DOHH2 (cell line): ENCODE measurements at regions not wholly inside any gene's neighbourhood (a gene's known extent, or its start where the extent isn't known, plus 50 kb on each side); places are given as distances from the start of the nearest gene placed in this dataset.

ENCODE experiments used
- H3F3A ChIP-seq: fragments of 200-600 bp; sonication (generic), shearing (Covaris generic); 2 replicates; pipeline ENCODE4 v1.6.0; 2016; ENCODE audit warnings: antibody characterized with exemption, mild to moderate bottlenecking; ENCODE audit not compliant: control insufficient read depth, insufficient read depth
- H3K27ac ChIP-seq: fragments of 200-600 bp; sonication (generic); 2 replicates; pipeline ENCODE4 v1.5.1; 2014; ENCODE audit warnings: low read depth, mild to moderate bottlenecking, low read length, moderate library complexity
- H3K27me3 ChIP-seq: fragments of 200-600 bp; sonication (generic); 2 replicates; pipeline ENCODE4 v1.6.1; 2014; ENCODE audit warnings: mild to moderate bottlenecking, low read length, mixed read lengths; ENCODE audit not compliant: control insufficient read depth
- H3K36me3 ChIP-seq: fragments of 200-600 bp; sonication (generic); 2 replicates; pipeline ENCODE4 v1.6.1; 2014; ENCODE audit warnings: mild to moderate bottlenecking, low read length, moderate library complexity, mixed read lengths; ENCODE audit not compliant: control insufficient read depth
- H3K4me1 ChIP-seq: fragments of 200-600 bp; sonication (generic); 2 replicates; pipeline ENCODE4 v1.6.1; 2014; ENCODE audit warnings: mild to moderate bottlenecking, low read length, mixed read lengths; ENCODE audit not compliant: control insufficient read depth
- H3K4me2 ChIP-seq: fragments of 200-600 bp; sonication (generic); 2 replicates; pipeline ENCODE4 v1.6.0; 2014; ENCODE audit warnings: mild to moderate bottlenecking, low read length, moderate library complexity
- H3K4me3 ChIP-seq: fragments of 200-600 bp; sonication (generic); 2 replicates; pipeline ENCODE4 v1.5.1; 2014; ENCODE audit warnings: mild to moderate bottlenecking, low read length, mixed read lengths
- H3K79me2 ChIP-seq: fragments of 200-600 bp; sonication (generic); 2 replicates; pipeline ENCODE4 v1.6.1; 2014; ENCODE audit warnings: mild to moderate bottlenecking, low read length, mixed read lengths; ENCODE audit not compliant: control insufficient read depth
- H3K9me2 ChIP-seq: fragments of 200-600 bp; sonication (generic); replicated peaks from 2 replicates; pipeline ENCODE4 v1.6.1; 2014; ENCODE audit warnings: mild to moderate bottlenecking, low read length, mixed read lengths; ENCODE audit not compliant: control insufficient read depth
- H3K9me3 ChIP-seq: fragments of 200-600 bp; sonication (generic); 2 replicates; pipeline ENCODE4 v1.6.1; 2014; ENCODE audit warnings: antibody characterized with exemption, low read length, mixed read lengths; ENCODE audit not compliant: control insufficient read depth, insufficient read depth
- H4K20me1 ChIP-seq: fragments of 200-600 bp; sonication (generic); 2 replicates; pipeline ENCODE4 v1.6.0; 2014; ENCODE audit warnings: low read depth, mild to moderate bottlenecking, antibody characterized with exemption, low read length, moderate library complexity; ENCODE audit not compliant: control insufficient read depth, insufficient read depth
- EZH2phosphoT487 ChIP-seq: fragments of 200-600 bp; sonication (generic); IDR thresholded peaks from 2 replicates; pipeline ENCODE4 v1.6.1; 2017; ENCODE audit warnings: borderline replicate concordance, mild to moderate bottlenecking, antibody characterized with exemption, low read length, moderate library complexity, mixed read lengths
- TF ChIP-seq, protein P1 (sequence below): fragments of 200-600 bp; sonication (generic); IDR thresholded peaks from one replicate; pipeline ENCODE4 v1.5.1; 2014; ENCODE audit warnings: antibody characterized with exemption, mild to moderate bottlenecking, low read depth, low read length; ENCODE audit not compliant: poor library complexity, severe bottlenecking

DNA sequence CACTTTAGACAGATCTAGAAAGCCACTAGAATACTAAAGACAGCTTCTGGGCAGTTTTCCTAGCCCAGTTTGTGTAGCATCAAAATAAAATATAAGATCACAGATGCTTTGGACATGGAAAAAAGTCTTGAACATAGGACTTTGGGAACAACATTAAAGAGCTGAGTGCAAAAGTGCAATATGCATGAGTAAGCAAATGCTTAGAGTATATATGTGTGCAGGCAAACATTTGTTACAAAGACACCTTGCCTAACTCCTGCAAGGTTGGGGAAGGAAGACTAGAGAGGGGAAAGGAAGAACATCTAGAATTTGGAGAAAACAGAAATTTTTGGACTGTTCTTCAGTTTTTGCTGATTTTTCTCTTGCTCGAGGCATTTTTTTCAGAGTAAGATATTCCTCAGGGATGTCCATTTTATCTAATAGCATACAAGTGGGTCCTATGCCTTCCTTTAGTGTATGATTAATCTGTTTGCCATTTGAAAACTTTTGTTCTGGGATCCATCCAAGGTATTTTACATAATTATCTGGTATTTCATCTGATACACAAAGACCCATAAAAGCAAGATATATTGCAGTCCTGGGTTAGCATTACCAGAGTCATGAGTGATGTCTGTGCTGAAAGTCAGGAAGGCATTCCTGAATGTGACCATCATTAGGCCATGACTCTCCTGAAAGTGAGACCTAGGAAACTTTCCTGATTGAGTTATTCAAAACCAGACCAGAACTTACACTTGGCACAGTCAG, 142.0 kb upstream of the RGMB start:
- Histone ChIP-seq H3K27ac (no peak overlapping the region), H3K36me3 (no peaks in the 10 kb centered on the region), H3K79me2 (no peaks in the 10 kb centered on the region), H3K9me2 (no peaks in the 10 kb centered on the region), H3K27me3 (0 out of 2 replicates have a peak, but pooled peaks cover 2% of the 10 kb centered on the region), H3F3A (no peaks in the 10 kb centered on the region), H3K9me3 (no peaks in the 10 kb centered on the region), H3K4me1 (no peaks in the 10 kb centered on the region), H4K20me1 (no peaks in the 10 kb centered on the region), H3K4me3 (no peak overlapping the region), H3K4me2 (no peak overlapping the region)
- TF ChIP-seq EZH2phosphoT487, result no peak
- TF ChIP-seq, protein P1, sequence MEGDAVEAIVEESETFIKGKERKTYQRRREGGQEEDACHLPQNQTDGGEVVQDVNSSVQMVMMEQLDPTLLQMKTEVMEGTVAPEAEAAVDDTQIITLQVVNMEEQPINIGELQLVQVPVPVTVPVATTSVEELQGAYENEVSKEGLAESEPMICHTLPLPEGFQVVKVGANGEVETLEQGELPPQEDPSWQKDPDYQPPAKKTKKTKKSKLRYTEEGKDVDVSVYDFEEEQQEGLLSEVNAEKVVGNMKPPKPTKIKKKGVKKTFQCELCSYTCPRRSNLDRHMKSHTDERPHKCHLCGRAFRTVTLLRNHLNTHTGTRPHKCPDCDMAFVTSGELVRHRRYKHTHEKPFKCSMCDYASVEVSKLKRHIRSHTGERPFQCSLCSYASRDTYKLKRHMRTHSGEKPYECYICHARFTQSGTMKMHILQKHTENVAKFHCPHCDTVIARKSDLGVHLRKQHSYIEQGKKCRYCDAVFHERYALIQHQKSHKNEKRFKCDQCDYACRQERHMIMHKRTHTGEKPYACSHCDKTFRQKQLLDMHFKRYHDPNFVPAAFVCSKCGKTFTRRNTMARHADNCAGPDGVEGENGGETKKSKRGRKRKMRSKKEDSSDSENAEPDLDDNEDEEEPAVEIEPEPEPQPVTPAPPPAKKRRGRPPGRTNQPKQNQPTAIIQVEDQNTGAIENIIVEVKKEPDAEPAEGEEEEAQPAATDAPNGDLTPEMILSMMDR, result no peak

DNA sequence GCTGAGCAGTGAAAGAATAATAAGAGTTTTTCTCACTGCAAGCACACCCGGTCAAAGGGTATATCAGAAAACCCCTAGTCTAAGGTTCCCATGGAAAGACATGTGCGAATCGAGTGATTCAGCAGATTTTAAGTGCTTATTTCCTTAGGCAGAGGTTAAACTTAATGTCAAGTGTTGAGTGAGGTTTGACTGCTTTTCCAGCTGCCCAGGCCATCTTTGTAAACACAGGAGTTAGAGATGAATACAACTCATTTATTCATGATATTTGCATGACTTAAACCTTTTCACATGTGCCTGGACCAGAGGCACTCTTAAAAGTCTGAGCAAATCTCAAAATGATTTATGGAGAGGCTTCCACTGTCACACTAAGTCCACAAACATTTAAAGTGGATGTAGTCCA, 137.8 kb upstream of the RGMB start:
- Histone ChIP-seq H3K4me2 (no peak overlapping the region), H3K4me1 (no peaks in the 10 kb centered on the region), H3K9me3 (no peaks in the 10 kb centered on the region), H3K27me3 (0 out of 2 replicates have a peak, but pooled peaks cover 2% of the 10 kb centered on the region), H4K20me1 (no peaks in the 10 kb centered on the region), H3K27ac (no peak overlapping the region), H3K9me2 (no peaks in the 10 kb centered on the region), H3K79me2 (no peaks in the 10 kb centered on the region), H3K4me3 (no peak overlapping the region), H3K36me3 (no peaks in the 10 kb centered on the region), H3F3A (no peaks in the 10 kb centered on the region)
- TF ChIP-seq, protein P1, result no peak
- no peak for TF ChIP-seq EZH2phosphoT487

DNA sequence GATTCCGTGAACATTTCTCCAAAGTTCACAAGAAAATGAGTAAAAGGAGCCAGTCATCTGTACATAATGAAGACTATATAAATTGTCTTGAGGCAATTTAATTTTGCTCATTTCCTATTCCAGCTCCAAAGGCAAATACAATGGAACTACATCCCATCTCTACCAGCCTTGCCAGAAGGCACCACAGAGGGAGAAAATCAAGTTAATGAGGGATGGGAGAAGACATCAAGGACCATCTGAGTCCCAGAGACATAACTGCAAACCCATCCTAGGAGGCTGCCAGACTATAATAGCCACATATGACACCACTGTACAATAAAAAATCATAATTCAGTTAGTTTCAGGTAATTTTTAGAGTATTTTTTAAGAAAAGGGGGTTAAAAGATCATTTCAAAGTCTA, 136.3 kb upstream of the RGMB start:
- Histone ChIP-seq H3K4me2 (no peak overlapping the region), H3K27me3 (0 out of 2 replicates have a peak, but pooled peaks cover 2% of the 10 kb centered on the region), H3K9me3 (no peaks in the 10 kb centered on the region), H3F3A (no peaks in the 10 kb centered on the region), H3K27ac (no peak overlapping the region), H3K4me1 (no peaks in the 10 kb centered on the region), H3K79me2 (no peaks in the 10 kb centered on the region), H3K9me2 (no peaks in the 10 kb centered on the region), H4K20me1 (no peaks in the 10 kb centered on the region), H3K4me3 (no peak overlapping the region), H3K36me3 (no peaks in the 10 kb centered on the region)
- TF ChIP-seq, protein P1, result no peak
- TF ChIP-seq EZH2phosphoT487, result no peak
